ENCODE measurements at regions not wholly inside any gene's neighbourhood (a gene's known extent, or its start where the extent isn't known, plus 50 kb on each side); places are given as distances from the start of the nearest gene placed in this dataset.

- DNase-seq, result no peak
- no peak for TF ChIP-seq POLR2A (IDR thresholded peaks at IDR 0.05)
- TF ChIP-seq CTCF (IDR thresholded peaks at IDR 0.05), result no peak
Measured at GRCh38 chr10:130439766-130440165, 303.6 kb downstream of the GLRX3 start.

GRCh38 chr10:130440494-130440893 is 304.3 kb downstream of the GLRX3 start:
- no peak for TF ChIP-seq CTCF (IDR thresholded peaks at IDR 0.05)
- no peak for TF ChIP-seq POLR2A (IDR thresholded peaks at IDR 0.05)
- 85 to 93% (median 87%) methylated on average over 5 of the region's 5 CpGs for WGBS, 4 donors

More at GRCh38 chr10:130439766-130440165, 303.6 kb downstream of the GLRX3 start:
- no peaks in the 10 kb centered on the region for H3K9me3 ChIP-seq
- 69 to 78% (median 77%) methylated on average over 4 to 6 of the region's 6 CpGs for WGBS, 4 donors
- H3K36me3 ChIP-seq, result no peaks in the 10 kb centered on the region
- H3K27me3 ChIP-seq, result peaks cover 0 to 22% (median 0%) of the 10 kb centered on the region in 9 donors
- H3K4me3 ChIP-seq, result no peak overlapping the region
- ATAC-seq, result no peak
- H3K4me1 ChIP-seq, result no peaks in the 10 kb centered on the region
- intact Hi-C loops (cut with DNase I), result no loop called here
- H3K27ac ChIP-seq, result no peak overlapping the region

GRCh38 chr10:130440971-130441370 is 304.8 kb downstream of the GLRX3 start:
- Histone ChIP-seq H3K4me3 (no peak overlapping the region), H3K36me3 (no peaks in the 10 kb centered on the region), H3K27ac (no peak overlapping the region), H3K27me3 (peaks cover 0 to 28% (median 0%) of the 10 kb centered on the region in 9 donors), H3K4me1 (no peaks in the 10 kb centered on the region), H3K9me3 (no peaks in the 10 kb centered on the region)
- no peak for DNase-seq
- TF ChIP-seq POLR2A (IDR thresholded peaks at IDR 0.05) (no peak), CTCF (IDR thresholded peaks at IDR 0.05) (no peak)
- intact Hi-C loops (cut with DNase I), result no loop called here
- no peak for ATAC-seq
- WGBS, 4 donors, result 82 to 85% (median 84%) methylated on average over 14 of the region's 14 CpGs

More at GRCh38 chr10:130440494-130440893, 304.3 kb downstream of the GLRX3 start:
- peak in 1 of 4 donors; percentile 20 for ATAC-seq
- no peak for DNase-seq
- Histone ChIP-seq H3K4me3 (no peak overlapping the region), H3K27me3 (peaks cover 0 to 24% (median 0%) of the 10 kb centered on the region in 9 donors), H3K9me3 (no peaks in the 10 kb centered on the region), H3K4me1 (no peaks in the 10 kb centered on the region), H3K27ac (no peak overlapping the region), H3K36me3 (no peaks in the 10 kb centered on the region)
- intact Hi-C loops (cut with DNase I), result no loop called here

GRCh38 chr10:130443066-130443465 is 306.9 kb downstream of the GLRX3 start:
- WGBS, 4 donors, result 75 to 84% (median 80%) methylated on average over 7 of the region's 7 CpGs
- no peaks in the 10 kb centered on the region for H3K36me3 ChIP-seq
- TF ChIP-seq POLR2A (IDR thresholded peaks at IDR 0.05) (no peak), CTCF (IDR thresholded peaks at IDR 0.05) (no peak)
- ATAC-seq, result no peak
- H3K27ac ChIP-seq, result no peak overlapping the region
- H3K27me3 ChIP-seq, result peaks cover 0 to 21% (median 0%) of the 10 kb centered on the region in 9 donors
- intact Hi-C loops (cut with DNase I), result no loop called here
- H3K9me3 ChIP-seq, result no peaks in the 10 kb centered on the region
- no peaks in the 10 kb centered on the region for H3K4me1 ChIP-seq
- no peak overlapping the region for H3K4me3 ChIP-seq
- no peak for DNase-seq
